Medulla oblongata (tissue), 1 donor: ENCODE measurements at regions not wholly inside any gene's neighbourhood (a gene's known extent, or its start where the extent isn't known, plus 50 kb on each side); places are given as distances from the start of the nearest gene placed in this dataset.
"Not testable (repeated sequence)": the region's sequence is repeated elsewhere in the genome, so short reads cannot be mapped to it uniquely, and the experiment has no call there.

Source experiments
- DNase-seq: peaks from one replicate; pipeline ENCODE4 v3.0.0-alpha.2; 2015; ENCODE audit errors: extremely low spot score

DNA sequence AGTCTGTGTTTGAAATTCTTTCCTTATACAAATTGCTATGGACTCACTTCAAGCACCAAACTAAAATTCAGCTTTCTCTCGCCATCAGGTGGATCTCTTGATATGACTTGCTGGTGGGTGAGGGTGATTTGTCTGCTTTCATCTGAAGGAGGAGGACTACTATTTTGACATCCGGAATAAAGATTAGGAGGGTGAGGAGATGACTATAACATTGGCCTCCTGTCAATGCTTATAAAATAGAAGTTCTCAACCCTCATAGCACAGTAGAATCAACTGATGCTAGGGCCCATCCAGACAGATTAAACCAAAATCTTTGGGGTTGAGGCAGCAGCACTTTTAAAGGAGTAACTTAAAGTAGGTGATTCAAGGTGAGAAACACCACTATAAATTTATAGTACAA, 120.4 kb upstream of the DNAJC10 start:
- no peak for DNase-seq

DNA sequence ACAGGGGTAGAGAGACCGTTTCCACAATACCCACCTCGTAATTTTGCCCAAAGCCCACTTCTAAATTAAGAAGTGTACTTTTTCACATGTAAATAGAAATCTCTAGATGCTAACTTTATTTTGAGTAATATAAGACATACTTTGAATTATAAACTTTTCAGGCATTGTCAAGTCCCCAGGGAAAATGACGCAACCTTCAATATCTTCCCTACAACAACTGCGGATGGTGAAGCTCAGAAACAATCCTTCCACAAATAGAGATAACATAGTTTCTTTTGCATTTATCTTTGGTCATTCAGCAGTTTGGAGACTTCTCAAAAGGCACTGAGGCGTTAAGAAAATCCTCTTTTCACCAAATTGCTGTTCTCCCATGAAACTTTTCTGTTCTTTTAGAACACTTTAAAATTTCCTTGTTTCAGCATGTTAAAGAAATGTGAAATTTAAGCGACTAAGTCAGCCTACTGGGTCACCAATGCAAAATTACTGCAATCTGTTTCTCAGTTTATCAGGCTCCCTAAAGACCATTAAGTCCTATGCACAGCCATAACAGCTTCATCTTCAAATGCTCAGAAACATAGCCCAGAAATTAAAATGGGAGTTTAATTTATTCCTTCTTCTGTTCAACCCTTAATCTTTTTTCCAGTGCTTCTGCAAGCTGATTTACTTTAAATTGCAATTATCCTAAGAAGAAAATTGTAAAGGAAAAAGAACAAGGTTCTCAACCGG, 118.3 kb upstream of the DNAJC10 start:
- no peak for DNase-seq

DNA sequence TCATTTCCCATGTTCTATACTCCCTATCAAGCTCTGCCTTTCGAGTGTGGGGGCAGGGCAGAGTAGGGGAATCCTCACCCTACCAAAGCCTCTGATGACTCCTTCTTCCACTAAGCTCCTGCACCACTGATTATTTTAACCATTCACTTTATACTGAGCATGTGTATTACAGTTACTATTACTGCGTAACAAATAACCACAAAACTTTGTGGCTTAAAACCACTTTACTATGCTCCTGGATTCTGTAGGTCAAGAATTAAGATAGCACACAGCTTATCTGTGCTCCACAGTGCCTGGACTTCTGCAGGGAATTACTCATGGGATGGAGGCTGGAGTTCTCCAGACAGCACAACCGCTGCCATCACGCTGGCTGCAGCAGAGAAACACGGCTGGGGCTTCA, 117.4 kb upstream of the DNAJC10 start:
- DNase-seq: no peak

DNA sequence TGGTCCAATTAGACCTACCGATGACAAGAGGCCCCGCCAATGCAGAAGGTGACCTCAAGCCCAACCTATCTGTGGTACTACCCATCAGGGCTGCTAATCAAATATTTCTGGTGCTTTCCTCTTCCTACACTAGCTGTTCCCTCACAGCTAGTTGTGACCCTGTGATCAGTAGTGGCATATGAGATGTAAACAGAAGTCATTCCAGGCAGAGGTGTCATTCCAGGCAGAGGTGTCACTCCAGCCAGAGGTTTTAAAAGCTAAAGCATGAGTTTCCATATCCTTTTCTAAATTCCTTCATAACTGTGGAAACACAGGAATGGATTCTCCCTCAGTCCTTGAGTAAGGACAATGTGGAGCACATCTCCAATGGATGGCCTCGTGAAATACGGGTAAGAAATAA, 110.9 kb upstream of the DNAJC10 start:
- no peak for DNase-seq

DNA sequence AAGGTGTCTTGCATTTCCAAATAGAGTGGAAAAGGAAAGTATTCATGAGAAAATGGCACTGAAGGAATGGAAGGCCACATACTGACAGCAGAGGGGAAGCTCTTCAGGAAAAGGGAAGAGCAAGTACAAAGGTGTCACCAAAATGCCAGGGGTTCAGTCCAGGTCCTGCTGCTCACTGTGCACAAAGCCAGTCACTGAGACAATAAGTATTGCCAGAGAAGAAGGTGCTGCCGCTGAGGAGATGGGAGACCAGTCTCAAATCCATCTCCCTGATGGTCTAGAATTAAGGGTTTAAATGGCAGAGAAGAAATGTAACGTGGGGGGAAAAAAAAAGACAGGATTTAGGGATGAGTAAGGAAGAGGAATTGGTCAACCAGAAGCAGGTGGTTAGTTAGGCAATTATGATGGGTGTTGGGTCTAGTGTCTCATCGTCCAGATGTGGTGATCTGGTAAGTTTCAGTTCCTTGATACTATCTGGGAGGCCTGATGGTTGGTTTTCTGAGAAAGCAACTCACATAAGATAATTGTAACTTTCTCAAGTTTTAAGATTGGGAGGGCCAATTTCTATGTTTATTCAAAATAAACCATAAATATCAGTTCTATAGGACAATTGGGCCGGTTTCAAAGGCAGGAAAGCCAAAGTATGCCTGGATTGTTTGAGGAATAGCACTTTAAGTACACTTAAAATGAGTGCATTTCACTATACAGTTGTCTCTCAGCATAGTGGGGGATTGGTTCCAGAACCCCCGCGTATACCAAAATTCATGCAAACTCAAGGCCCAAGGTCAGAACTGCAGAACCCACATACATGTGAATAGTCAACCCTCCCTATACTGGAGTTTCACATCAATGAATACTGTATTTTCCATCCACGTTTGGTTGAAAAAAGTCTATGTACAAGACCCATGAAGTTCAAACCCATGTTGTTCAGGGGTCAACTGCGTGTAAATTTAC, 109.1 kb upstream of the DNAJC10 start:
- DNase-seq: no peak

DNA sequence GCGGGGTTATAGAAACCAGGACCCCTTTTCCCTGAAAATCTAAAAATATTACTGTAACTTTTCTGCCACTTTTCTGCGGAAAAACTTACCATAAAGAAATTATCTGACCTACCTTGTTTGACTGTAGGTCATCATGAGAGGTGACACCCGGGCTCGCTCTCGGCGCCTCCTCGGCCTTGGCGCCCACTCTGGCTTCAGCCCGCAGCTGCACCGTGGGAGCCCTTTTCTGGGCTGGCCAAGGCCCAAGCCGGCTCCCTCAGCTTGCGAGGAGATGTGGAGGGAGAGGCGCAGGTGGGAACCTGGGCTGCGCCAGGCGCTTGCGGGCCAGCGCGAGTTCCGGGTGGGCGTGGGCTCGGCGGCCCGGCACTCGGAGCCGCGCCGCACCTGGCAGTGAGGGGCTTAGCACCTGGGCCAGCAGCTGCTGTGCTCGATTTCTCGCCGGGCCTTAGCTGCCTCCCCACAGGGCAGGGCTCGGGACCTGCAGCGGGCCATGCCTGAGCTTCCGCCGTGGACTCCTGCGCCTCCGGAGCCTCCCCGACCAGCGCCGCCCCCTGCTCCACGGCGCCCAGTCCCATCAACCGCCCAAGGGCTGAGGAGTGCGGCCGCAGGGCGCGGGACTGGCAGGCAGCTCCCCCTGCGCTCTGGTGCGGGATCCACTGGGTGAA, 107.7 kb upstream of the DNAJC10 start:
- no peak for DNase-seq

DNA sequence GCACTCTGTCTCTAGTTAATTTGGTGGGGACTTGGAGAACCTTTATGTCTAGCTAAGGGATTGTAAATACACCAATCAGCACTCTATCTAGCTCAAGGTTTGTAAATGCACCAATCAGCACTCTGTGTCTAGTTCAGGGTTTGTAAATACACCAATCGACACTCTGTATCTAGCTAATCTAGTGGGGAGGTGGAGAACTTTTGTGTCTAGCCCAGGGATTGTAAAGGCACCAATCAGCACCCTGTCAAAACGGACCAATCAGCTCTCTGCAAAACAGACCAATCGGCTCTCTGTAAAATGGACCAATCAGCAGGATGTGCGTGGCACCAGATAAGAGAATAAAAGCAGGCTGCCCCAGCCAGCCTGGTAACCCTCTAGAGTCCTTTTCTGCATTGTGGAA, 107.1 kb upstream of the DNAJC10 start:
- not testable (repeated sequence) for DNase-seq

DNA sequence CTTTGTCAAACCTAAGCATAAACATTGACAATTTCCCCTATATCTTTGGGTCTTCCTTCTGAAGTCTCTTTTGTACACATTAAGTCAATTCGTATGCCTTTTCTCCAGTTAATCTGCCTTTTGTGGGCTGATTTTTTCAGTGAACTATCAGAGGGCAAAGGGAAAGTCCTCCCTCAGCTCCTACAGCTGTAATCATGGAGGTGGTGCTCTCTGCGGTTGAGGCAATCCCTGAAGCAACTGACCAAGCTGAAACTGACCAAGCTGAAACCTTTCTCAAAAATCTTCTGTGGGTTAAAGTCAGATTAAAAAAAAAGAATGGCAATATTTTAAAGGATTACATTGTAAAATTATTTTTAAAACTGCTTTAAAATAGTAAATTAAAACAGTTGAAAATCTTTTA, 105.8 kb upstream of the DNAJC10 start:
- DNase-seq: no peak

DNA sequence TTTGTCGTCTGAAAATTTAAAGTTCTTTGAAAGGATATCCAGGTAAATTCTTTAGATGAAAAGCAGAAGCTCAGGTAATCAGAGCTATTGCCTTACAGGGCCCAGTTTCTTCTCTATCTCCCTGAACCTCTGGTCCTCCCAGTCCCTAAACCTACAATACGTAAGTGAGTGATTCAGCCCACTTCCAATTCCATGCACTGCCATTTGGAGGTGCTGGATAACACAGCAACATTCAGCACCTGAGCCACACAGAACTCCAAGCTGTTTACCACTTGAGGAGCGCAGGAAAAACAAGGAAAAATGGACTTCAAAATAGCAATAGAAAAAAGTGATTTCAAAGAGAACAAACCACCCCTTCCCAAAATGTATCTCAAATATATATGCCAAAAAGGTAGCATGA, 105.0 kb upstream of the DNAJC10 start:
- no peak for DNase-seq

DNA sequence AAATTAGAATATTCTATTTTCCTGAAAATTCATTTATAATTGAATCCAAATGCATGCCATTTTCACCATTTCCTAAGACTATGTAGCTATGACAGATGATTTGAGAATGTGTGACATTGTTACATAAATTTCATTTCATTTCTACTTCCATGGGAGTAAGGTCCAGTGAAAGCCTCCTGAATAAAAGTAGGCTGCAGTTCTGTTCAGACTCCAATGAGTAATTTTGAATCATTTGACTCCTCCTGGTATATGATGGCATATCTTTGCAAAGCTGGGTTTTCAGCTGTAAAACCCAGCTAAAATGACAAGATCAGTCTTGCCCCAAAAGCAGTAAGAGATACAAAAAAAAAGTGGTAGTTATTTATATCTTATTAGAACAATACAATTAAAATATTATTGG, 101.0 kb upstream of the DNAJC10 start:
- no peak for DNase-seq

DNA sequence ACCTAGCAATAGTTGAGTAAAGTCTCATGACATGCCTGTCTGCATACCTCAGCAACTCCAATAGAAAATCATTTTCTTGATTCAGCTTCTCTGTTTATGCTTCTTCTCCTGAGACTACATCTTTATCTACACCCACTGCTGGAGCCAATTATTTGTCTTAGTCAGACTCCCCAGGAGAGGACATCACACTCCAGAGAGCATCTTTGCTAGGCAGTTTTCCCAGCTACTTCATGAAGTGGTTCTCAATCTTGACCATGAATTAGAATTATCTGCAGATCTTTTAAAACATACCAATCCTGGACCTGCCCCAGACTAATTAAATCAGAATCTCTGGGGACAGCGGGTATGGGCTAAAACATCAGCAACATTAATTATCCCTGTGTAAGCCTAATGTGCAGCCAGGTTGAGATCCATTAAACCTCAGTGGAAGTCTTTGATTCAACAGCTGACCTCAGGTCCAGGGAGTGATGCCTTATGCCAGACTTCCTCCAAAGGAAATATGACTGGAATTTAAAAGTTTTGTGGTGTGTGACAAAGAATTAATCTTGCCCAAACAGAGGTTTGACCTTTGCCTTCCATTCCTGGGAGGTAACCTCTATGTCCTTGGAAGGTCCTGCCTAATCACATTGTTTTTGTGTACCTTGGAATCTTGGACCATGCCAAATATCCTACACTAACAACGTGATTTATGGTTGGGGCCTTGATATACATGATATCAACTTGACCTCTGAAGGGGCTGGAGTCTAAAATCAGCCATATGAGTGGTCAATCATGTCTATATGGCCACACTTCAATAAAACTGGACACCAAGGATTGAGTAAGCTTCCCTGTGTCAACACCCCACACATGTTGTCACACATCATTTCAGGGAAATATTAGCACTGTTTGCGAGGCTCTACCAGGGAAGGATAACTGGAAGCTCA, 99.3 kb upstream of the DNAJC10 start:
- DNase-seq: no peak

DNA sequence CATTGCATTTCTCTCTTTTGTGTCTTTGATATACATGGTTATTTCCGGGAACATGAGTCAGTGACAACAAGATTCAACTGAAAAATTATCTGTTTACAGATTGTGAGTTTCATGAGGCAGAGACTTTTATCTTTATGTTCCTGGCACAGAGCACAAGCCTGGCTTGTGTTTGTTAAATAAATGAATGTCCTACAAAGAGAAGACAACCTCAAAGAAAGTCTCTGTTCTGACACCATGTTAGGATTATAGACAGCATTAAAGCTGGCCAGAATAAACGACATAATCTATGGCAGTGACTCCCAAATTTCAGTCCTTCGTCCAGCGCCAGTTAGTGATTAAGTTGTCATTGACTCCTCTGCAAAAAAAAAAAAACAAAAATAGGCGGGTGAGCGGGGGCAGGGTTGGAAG, 97.4 kb upstream of the DNAJC10 start:
- no peak for DNase-seq

DNA sequence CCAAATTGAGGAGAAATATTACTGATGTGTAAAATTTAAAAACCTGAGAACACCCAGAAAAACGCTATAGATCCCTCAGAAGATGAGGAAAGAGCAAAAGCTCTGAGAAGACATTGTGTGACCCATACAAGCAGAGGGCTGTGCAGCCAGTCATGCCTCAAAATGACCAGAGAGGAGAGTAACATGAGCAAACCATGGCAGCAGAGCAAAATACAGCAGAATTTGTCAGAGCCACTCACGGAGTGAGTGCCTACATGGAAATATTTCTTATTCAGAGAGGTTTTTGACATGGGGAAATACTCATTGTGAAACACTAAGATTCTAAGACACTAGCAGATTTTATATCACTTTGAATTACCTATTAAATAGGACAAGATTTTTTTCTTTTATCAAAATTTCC, 96.8 kb upstream of the DNAJC10 start:
- no peak for DNase-seq

DNA sequence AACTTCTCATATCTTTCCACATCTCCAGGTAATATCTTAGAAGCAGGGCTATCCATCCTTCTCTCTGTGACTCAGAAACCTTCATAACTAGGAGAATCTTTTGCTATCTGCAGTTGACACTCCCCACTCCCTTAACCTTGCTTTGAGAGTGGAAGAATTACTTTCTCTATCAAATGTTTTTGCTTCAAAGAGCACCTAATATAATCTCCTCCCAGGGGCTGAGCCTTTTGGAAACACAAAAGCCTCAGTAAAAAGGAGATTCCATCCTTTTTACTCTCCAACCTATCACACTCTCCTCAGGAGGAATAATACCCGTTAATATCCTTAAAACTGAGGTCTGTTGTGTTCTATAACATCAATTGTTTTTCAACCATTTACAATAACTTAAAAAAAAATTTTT, 94.9 kb upstream of the DNAJC10 start:
- no peak for DNase-seq

DNA sequence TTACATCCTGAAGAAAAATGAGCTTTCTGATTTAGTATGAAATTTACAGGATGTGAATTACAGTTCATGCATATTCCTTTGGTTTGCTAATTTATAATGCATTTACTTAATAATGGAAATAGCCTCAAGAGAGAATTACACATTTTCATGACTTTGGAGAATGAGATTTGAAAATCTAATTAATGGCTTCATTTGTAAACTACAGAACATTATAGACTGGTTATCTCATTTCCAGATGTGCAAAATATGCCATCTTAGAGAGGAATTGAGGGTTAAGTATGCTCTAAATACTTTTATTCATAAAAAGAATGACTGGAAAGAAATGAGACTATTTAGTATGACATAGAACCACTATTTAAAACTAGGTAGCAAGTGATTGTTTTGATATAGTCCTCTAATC, 94.2 kb upstream of the DNAJC10 start:
- no peak for DNase-seq

DNA sequence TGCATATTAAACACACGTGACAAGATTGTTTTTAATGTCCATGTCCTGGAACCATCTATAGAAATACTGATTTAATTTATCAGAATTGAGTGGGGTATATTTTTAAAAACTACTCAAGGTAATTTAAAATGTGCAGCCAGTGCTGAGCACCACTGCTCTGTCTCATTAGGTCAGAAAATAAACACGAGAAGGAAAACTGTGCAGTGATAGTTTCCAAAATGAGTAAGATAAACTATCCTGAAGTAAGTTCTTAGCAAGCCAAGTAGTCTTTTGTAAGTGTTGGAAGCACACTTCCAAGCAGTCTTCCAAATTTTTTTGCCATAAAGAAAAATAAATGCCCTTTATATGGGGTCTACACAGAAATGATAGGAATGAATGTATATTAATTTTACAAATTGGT, 93.8 kb upstream of the DNAJC10 start:
- DNase-seq: no peak

DNA sequence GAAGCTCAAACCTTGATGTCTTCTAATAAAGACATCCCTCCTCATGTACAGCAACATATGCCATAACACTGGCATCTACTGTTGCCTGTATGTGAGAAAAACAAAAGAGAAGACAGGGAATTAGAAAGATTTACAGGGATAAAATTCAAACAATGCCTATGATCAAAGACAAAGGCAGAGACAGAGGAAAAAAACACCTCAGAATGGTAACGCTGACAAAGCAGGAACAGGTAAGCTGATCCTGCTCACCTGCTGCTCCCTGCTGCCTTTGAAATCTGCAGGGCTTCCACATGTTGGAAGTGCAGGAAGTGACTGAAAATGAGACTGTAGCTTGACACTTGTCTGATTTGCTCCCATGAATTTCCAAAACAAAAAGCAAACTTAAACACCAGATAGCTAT, 90.2 kb upstream of the DNAJC10 start:
- no peak for DNase-seq

DNA sequence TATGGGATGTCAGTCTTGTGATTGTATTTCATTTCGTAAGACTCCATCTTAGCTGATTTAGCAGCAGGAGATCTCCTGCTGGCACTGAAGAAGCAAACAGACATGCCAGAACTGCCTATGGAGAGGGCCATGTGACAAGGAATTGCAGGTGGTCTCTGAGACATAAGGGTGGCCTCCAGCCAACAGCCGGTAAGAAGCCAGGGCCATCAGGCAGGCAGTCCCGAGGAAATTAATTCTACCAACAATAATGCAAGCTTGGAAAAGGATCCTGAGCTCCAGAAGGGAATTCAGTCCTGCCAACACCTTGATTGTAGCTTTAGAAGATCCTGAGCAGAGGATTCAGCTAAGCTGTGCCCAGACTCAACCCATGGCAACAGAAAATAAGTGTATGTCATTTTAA, 87.1 kb upstream of the DNAJC10 start:
- DNase-seq: no peak

DNA sequence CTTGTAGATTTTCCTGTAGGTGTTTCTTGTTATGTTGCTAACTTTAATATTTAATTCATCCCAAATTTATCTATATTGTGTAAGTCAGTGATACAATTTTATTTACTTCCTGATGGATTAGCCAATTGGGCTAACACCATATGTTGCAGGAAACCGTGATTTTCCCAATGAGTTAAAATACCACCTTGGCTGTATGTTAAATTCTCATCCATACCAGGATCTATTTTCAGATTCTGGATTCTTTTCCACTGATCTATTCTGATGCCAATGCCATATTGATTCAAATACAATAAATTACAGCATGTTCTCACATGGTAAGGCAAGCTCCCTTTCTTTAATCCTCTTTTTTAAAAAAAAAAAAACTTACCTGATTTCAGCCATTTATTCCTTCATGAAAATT, 85.8 kb upstream of the DNAJC10 start:
- DNase-seq: no peak

DNA sequence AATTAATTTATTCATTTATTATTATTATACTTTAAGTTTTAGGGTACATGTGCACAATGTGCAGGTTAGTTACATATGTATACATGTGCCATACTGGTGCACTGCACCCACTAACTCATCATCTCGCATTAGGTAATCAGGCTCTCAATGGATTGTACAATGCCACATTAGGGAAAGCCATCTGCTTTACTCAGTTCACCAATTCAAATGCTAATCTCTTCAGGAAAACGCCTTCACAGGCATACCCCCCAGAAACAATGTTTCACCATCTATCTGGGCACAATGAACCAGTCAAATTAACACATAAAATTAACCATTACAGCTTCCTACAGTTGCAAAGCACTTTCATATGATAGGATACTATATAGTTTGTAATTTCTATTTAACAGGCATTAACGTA, 84.8 kb upstream of the DNAJC10 start:
- DNase-seq: no peak

DNA sequence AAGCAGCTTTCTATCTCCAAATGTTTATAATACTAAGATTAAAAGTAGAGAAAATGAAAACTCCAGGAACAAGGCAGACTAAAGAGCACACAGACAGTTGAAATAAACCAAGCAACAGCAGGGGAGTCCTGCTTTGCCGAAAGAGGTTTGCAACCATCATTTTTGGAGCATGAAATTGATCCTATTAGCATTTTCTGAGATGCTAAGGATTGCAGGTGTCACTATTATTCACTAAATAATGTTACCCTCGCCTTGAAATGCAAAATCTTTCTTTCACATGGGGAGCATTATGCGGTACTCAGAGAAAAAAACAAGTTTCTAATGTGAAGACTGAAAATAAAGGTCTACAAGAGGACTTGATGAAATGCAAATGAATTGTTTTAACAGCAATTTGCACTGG, 81.7 kb upstream of the DNAJC10 start:
- no peak for DNase-seq

DNA sequence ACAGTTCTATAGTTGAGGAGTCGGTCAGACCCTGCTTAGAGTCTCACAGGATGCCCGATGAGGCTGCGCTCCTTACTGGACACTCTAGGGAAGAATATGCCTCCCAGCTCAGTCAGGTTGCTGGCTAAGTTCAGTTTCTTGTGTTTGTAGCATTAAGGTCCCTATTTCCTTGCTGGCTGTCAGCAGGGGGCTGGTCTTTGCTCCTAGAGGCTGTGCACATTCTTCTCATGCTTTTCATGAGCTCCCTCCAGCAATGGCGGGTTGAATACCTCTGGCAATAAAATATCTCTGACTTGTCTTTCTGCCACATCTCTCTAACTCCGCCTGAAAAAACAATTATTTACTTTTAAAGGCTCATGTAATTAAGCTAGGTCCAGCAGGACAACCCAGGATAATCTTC, 79.4 kb upstream of the DNAJC10 start:
- no peak for DNase-seq
